Smooth muscle cell (in vitro differentiated cells): ENCODE measurements at regions not wholly inside any gene's neighbourhood (a gene's known extent, or its start where the extent isn't known, plus 50 kb on each side); places are given as distances from the start of the nearest gene placed in this dataset.
"Not testable (repeated sequence)": the region's sequence is repeated elsewhere in the genome, so short reads cannot be mapped to it uniquely, and the experiment has no call there.

ENCODE experiments used
- DNase-seq: peaks from one replicate; lab custom pipeline; 2025; ENCODE audit not compliant: unreplicated experiment; lab: John Stamatoyannopoulos, UW
- H2AFZ ChIP-seq: fragments of 200-600 bp; sonication (generic); 2 replicates; pipeline ENCODE4 v1.6.0; 2016; ENCODE audit warnings: antibody characterized with exemption, low read depth, mild to moderate bottlenecking
- H3F3A ChIP-seq: fragments of 200-600 bp; sonication (generic); 2 replicates; pipeline ENCODE4 v1.6.0; 2017; ENCODE audit warnings: antibody characterized with exemption, low read depth
- H3K27ac ChIP-seq: fragments of 200-600 bp; sonication (generic); 2 replicates; pipeline ENCODE4 v1.5.1; 2016; ENCODE audit warnings: low read depth, mild to moderate bottlenecking
- H3K27me3 ChIP-seq: fragments of 200-600 bp; sonication (generic); 2 replicates; pipeline ENCODE4 v1.6.1; 2016; ENCODE audit warnings: low read depth, mild to moderate bottlenecking
- H3K36me3 ChIP-seq: fragments of 200-600 bp; sonication (generic); 2 replicates; pipeline ENCODE4 v1.5.1; 2016; ENCODE audit warnings: low read depth
- H3K4me1 ChIP-seq: fragments of 200-600 bp; sonication (generic); 2 replicates; pipeline ENCODE4 v1.5.1; 2016; ENCODE audit warnings: low read depth
- H3K4me2 ChIP-seq: fragments of 200-600 bp; sonication (generic); 2 replicates; pipeline ENCODE4 v1.6.0; 2016; ENCODE audit warnings: mild to moderate bottlenecking
- H3K4me3 ChIP-seq: fragments of 200-600 bp; sonication (generic); 2 replicates; pipeline ENCODE4 v1.5.1; 2016; ENCODE audit warnings: mild to moderate bottlenecking
- H3K79me2 ChIP-seq: fragments of 200-600 bp; sonication (generic); 2 replicates; pipeline ENCODE4 v1.6.0; 2016; ENCODE audit warnings: low read depth, mild to moderate bottlenecking
- H3K9ac ChIP-seq: fragments of 200-600 bp; sonication (generic); 2 replicates; pipeline ENCODE4 v1.6.0; 2016; ENCODE audit warnings: low read depth
- H3K9me3 ChIP-seq: fragments of 200-600 bp; sonication (generic); replicated peaks from 2 replicates; pipeline ENCODE4 v1.5.1; 2016; ENCODE audit warnings: low read depth
- H4K20me1 ChIP-seq: fragments of 200-600 bp; sonication (generic); 2 replicates; pipeline ENCODE4 v1.6.0; 2016; ENCODE audit warnings: low read depth
- WGBS: methylation state at CpG from one replicate; pipeline ENCODE4 v1.1.7; 2016; ENCODE audit warnings: low lambda C conversion rate; 5-methylcytosine and 5-hydroxymethylcytosine counted together
- TF ChIP-seq, protein P1 (sequence below): fragments of 200-600 bp; sonication (generic); IDR thresholded peaks from 2 replicates; pipeline ENCODE4 v1.5.1; 2017; ENCODE audit warnings: borderline replicate concordance, mild to moderate bottlenecking, antibody characterized with exemption; ENCODE audit not compliant: insufficient read depth, poor library complexity, severe bottlenecking

DNA sequence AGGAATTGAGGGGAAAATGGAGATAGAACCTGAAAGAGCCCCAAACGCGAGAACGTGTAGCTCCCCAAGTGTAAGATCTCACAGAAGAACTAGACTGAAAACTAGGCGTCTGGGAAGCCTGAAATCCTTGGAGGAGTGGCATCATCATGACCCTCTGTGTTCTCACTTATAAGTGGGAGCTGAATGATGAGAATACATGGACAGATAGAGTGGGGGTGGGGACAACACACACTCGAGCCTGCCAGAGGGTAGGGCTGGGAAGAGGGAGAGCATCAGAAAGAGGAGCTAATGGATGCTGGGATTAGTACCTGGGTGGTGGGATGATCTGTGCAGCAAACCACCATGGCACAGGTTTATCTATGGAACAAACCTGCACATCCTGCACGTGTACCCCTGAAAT lies 258.7 kb upstream of the NOTCH2NLA start:
- not testable (repeated sequence) for H3K4me2 ChIP-seq, H2AFZ ChIP-seq, H3K4me3 ChIP-seq, H3K36me3 ChIP-seq, H3K4me1 ChIP-seq, H3K9ac ChIP-seq, DNase-seq, H3K27me3 ChIP-seq, H3K9me3 ChIP-seq, H3F3A ChIP-seq, H4K20me1 ChIP-seq, H3K27ac ChIP-seq, H3K79me2 ChIP-seq
- no CpG with 5 or more reads among the region's 6 CpGs for WGBS

DNA sequence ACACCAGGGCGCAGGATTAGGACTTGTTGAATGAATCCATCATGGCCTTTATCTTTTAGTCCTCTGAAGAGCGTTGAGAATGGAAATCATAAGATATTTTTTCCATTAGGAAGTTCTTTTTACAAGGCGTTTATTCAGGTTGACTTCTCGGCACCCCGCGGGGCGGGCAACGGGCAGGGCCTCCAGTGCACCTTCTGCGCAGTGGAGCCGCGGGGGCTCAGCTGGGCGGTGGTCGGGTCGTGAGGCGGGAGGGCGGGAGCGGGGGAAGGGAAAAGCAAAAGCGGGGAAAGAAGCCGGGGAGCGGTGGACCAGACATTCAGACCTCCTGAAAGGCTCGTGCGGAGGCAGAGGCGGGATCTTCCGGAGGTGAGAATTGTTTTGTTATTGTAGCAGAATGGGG lies 258.3 kb upstream of the NOTCH2NLA start:
- not testable (repeated sequence) for H2AFZ ChIP-seq, H3K4me3 ChIP-seq, H3K4me1 ChIP-seq, H3K79me2 ChIP-seq, H3K27me3 ChIP-seq, H3K4me2 ChIP-seq, H3K27ac ChIP-seq, DNase-seq, H3K36me3 ChIP-seq, H3K9me3 ChIP-seq, H3F3A ChIP-seq, H3K9ac ChIP-seq, H4K20me1 ChIP-seq
- WGBS = 100% methylated on average over 7 of the region's 24 CpGs

DNA sequence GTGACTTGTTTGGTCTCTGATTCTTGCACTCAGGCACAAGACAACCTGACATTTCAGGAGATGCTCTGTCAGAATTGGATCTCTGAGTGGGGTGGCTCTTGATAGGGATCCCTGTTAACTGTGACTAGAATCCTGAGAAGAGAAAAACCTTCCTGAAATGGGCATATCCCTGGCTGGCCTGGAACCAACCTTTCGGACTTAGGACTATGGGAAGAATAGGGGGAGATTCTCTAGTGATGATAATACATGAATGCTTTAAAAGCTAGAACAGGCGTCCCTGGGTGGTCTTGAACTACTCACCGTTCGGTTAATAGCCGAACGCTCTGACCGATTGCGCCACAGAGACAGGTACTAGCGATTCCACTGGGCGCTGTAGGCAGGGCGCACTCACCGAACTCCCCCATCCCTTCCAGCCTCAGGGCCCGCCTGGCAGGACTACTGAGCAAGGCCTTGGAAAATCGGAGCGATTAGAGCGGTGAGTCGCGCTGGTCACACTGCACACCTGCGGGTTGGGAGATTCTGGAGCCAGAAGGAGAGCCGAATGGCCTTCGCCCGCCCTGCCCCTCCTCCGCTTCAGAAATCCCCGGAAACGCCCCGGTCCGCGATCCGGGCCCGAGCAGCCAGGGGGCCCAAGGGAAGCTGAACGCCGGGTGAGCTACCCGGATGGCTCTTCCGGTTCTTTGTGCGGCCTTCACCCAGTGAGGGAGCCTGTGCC lies 257.6 kb upstream of the NOTCH2NLA start:
- not testable (repeated sequence) for H4K20me1 ChIP-seq, H3K36me3 ChIP-seq, DNase-seq, H3K9me3 ChIP-seq, H3K9ac ChIP-seq, H3K4me1 ChIP-seq, H3K27me3 ChIP-seq, H3F3A ChIP-seq, H2AFZ ChIP-seq, H3K4me2 ChIP-seq, H3K4me3 ChIP-seq, H3K79me2 ChIP-seq, H3K27ac ChIP-seq
- WGBS = 98% methylated on average over 33 of the region's 35 CpGs

DNA sequence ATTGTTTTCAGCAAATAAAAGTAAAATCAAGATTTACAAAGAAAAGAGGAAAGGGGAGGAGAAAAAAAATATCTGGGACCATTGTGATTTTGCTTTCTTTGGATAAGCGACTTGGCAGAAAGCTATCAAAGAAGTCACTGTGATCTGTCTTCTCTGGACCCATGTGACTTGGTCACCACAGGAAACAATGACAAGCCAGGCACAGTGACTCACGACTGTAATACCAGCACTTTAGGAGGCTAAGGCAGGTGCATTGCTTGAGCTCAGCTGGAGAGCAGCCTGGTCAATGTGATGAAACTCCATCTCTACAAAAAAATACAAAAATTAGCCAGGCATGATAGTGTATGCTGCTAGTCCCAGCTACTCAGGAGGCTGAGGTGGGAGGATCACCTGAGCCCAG lies 255.4 kb upstream of the NOTCH2NLA start:
- H3K27me3 ChIP-seq, H3K36me3 ChIP-seq, H3F3A ChIP-seq, H3K4me1 ChIP-seq, H3K4me3 ChIP-seq, DNase-seq, H3K27ac ChIP-seq, H4K20me1 ChIP-seq, H3K9ac ChIP-seq, H3K79me2 ChIP-seq, H3K9me3 ChIP-seq, H3K4me2 ChIP-seq, H2AFZ ChIP-seq: not testable (repeated sequence)
- WGBS = 100% methylated on average over 1 of the region's 2 CpGs

DNA sequence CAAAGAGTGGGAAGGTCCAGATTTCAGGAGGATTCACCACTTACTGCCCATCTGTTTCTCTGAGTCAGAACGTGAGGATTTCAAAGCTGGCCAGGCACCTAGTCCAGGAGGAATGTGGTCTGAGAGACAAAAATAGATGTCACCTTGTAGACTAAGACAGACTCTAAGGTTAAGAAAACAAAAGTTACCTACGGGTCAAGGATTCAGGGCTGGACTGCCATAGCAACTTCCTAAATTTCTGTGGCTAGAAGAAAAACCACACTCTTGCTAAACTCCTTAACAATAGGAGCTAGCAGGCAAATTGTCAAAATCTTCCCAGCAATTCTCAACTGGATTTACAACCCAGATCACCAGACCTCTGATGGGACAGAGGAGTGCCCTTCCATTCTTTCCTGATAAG lies 250.4 kb upstream of the NOTCH2NLA start:
- not testable (repeated sequence) for H3K36me3 ChIP-seq, H3K9me3 ChIP-seq, H3K27ac ChIP-seq, DNase-seq, H3K4me1 ChIP-seq, H3K4me3 ChIP-seq, H3K27me3 ChIP-seq, H3K79me2 ChIP-seq, H3K9ac ChIP-seq, H4K20me1 ChIP-seq, H3K4me2 ChIP-seq, H3F3A ChIP-seq, H2AFZ ChIP-seq
- WGBS = 43% methylated on average over 2 of the region's 2 CpGs

DNA sequence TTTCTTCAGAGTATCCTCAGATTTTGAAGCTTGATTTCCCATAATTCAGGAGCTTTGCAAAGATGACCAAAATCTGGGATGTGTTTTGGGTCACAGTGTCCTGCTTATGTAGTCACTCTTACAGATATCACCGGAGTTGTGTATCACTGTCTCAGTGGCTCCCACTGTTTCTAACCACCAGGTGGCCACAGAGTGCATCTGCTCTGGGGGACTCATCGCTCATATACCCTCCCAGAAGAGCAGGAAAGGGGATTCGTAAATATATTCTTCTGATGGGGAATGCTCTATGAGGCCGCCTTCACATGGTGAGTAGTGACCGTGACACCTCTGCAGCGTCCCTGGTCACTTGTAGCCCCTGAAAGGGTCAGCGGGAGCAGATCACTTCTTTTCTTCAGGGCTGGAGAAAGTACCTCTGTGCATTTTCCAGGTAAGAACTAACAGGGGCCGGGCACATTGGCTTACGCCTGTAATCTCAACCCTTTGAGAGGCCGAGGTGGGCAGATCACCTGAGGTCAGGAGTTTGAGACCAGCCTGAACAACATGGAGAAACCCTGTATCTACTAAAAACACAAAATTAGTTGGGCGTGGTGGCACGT lies 249.4 kb upstream of the NOTCH2NLA start:
- WGBS = 62% methylated on average over 12 of the region's 12 CpGs
- H4K20me1 ChIP-seq, H3K27me3 ChIP-seq, H3F3A ChIP-seq, DNase-seq, H3K36me3 ChIP-seq, H3K4me3 ChIP-seq, H3K4me2 ChIP-seq, H3K27ac ChIP-seq, H3K79me2 ChIP-seq, H2AFZ ChIP-seq, H3K9me3 ChIP-seq, H3K9ac ChIP-seq, H3K4me1 ChIP-seq: not testable (repeated sequence)
- TF ChIP-seq, protein P1, sequence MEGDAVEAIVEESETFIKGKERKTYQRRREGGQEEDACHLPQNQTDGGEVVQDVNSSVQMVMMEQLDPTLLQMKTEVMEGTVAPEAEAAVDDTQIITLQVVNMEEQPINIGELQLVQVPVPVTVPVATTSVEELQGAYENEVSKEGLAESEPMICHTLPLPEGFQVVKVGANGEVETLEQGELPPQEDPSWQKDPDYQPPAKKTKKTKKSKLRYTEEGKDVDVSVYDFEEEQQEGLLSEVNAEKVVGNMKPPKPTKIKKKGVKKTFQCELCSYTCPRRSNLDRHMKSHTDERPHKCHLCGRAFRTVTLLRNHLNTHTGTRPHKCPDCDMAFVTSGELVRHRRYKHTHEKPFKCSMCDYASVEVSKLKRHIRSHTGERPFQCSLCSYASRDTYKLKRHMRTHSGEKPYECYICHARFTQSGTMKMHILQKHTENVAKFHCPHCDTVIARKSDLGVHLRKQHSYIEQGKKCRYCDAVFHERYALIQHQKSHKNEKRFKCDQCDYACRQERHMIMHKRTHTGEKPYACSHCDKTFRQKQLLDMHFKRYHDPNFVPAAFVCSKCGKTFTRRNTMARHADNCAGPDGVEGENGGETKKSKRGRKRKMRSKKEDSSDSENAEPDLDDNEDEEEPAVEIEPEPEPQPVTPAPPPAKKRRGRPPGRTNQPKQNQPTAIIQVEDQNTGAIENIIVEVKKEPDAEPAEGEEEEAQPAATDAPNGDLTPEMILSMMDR = peak; percentile 64

DNA sequence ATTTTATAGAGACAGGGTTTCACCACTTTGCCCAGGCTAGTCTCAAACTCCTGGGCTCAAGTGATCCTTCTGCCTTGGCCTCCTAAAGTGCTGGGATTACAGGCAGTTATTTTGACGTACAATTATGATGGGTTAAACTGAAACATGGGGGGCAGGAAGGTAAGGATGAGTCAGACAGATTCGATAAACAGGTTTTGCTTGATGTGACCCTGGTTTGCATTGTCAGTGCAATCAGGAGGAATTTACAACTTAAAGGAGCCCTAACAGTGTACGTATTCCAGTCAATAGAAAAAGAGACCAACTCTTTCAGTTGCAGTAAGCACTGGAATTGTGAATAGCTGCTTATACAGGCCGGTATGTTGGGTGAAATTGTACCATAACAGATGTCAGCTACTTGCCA lies 246.3 kb upstream of the NOTCH2NLA start:
- not testable (repeated sequence) for H3K36me3 ChIP-seq, DNase-seq, H3K27ac ChIP-seq, H3K4me2 ChIP-seq, H3K9ac ChIP-seq, H3K79me2 ChIP-seq, H2AFZ ChIP-seq, H4K20me1 ChIP-seq, H3K9me3 ChIP-seq, H3K27me3 ChIP-seq, H3K4me3 ChIP-seq, H3F3A ChIP-seq, H3K4me1 ChIP-seq
- 59% methylated on average over 4 of the region's 4 CpGs for WGBS

DNA sequence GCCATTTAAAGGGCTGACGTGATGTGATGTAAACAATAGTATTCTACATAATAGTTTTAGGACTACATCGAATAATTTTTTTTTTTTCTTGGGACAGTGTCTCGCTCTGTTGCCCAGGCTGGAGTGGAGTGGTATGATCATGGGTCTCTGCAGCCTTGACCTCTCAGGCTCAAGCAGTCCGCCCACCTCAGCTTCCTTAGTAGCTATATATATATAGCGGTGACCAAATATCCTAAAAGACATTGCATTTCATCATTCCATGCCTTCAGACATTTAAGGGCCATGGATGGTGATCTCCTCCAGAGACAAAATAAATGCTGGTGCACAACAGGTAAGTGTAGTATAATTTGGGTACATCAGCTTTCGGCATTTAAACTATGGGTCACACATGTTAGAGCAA lies 245.4 kb upstream of the NOTCH2NLA start:
- H3K4me2 ChIP-seq, H2AFZ ChIP-seq, H3K79me2 ChIP-seq, H3K4me1 ChIP-seq, H3K27ac ChIP-seq, H3K4me3 ChIP-seq, H3K36me3 ChIP-seq, H3K9me3 ChIP-seq, H3F3A ChIP-seq, DNase-seq, H3K9ac ChIP-seq, H4K20me1 ChIP-seq, H3K27me3 ChIP-seq: not testable (repeated sequence)
- WGBS = 94% methylated on average over 6 of the region's 6 CpGs
